ENCODE measurements at regions not wholly inside any gene's neighbourhood (a gene's known extent, or its start where the extent isn't known, plus 50 kb on each side); places are given as distances from the start of the nearest gene placed in this dataset.

GRCh38 chr5:17340819-17341218, 123.4 kb downstream of the BASP1 start:
- H3K4me3 ChIP-seq (ENCODE audit: severe bottlenecking) = no peak overlapping the region
- H3K9me3 ChIP-seq (ENCODE audit: severe bottlenecking) = no peaks in the 10 kb centered on the region
- no peaks in the 10 kb centered on the region for H3K4me1 ChIP-seq (ENCODE audit: insufficient read depth, poor library complexity, severe bottlenecking)
- no peak for DNase-seq (ENCODE audit: low spot score)
- ATAC-seq (ENCODE audit: low read depth) = no peak
- TF ChIP-seq, protein P1, sequence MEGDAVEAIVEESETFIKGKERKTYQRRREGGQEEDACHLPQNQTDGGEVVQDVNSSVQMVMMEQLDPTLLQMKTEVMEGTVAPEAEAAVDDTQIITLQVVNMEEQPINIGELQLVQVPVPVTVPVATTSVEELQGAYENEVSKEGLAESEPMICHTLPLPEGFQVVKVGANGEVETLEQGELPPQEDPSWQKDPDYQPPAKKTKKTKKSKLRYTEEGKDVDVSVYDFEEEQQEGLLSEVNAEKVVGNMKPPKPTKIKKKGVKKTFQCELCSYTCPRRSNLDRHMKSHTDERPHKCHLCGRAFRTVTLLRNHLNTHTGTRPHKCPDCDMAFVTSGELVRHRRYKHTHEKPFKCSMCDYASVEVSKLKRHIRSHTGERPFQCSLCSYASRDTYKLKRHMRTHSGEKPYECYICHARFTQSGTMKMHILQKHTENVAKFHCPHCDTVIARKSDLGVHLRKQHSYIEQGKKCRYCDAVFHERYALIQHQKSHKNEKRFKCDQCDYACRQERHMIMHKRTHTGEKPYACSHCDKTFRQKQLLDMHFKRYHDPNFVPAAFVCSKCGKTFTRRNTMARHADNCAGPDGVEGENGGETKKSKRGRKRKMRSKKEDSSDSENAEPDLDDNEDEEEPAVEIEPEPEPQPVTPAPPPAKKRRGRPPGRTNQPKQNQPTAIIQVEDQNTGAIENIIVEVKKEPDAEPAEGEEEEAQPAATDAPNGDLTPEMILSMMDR (IDR thresholded peaks at IDR 0.05; ENCODE audit: poor library complexity, severe bottlenecking) = no peak
- H3K36me3 ChIP-seq (ENCODE audit: low read depth) = no peaks in the 10 kb centered on the region
- no peaks in the 10 kb centered on the region for H3K27me3 ChIP-seq (ENCODE audit: insufficient read depth, poor library complexity, severe bottlenecking)
- H3K27ac ChIP-seq (ENCODE audit: poor library complexity, severe bottlenecking) = no peak overlapping the region

DNA sequence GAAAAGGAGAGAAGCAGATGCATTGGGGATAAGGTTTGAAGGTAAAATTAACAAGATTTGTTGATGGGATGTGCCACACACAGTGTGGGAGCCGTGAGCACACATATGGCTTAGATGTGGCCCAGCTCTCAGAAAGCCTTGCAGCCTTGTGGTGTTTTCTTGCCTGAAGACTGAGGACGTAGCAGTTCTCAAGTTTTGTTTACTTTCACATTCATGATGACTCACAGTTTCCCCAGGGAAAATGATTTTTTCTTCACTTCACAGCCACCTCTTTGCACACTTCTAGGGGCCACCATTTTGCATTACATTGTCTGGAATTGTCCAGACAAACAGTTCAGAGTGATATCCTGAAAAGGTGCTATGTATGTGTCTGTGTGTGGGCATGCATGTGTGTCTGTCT, 126.2 kb downstream of the BASP1 start:
- Histone ChIP-seq H3K4me3 (ENCODE audit: severe bottlenecking) (no peak overlapping the region), H3K27ac (ENCODE audit: poor library complexity, severe bottlenecking) (no peak overlapping the region), H3K36me3 (ENCODE audit: low read depth) (no peaks in the 10 kb centered on the region), H3K4me1 (ENCODE audit: insufficient read depth, poor library complexity, severe bottlenecking) (no peaks in the 10 kb centered on the region), H3K27me3 (ENCODE audit: insufficient read depth, poor library complexity, severe bottlenecking) (no peaks in the 10 kb centered on the region), H3K9me3 (ENCODE audit: severe bottlenecking) (no peaks in the 10 kb centered on the region)
- DNase-seq (ENCODE audit: low spot score) (no peak), ATAC-seq (ENCODE audit: low read depth) (peak; percentile 70)
- TF ChIP-seq, protein P1 (IDR thresholded peaks at IDR 0.05; ENCODE audit: poor library complexity, severe bottlenecking) = no peak

- H3K27ac ChIP-seq (ENCODE audit: poor library complexity, severe bottlenecking) = no peak overlapping the region
- DNase-seq (ENCODE audit: low spot score) (no peak), ATAC-seq (ENCODE audit: low read depth) (no peak)
- TF ChIP-seq, protein P1 (IDR thresholded peaks at IDR 0.05; ENCODE audit: poor library complexity, severe bottlenecking) = no peak
- H3K27me3 ChIP-seq (ENCODE audit: insufficient read depth, poor library complexity, severe bottlenecking) = no peaks in the 10 kb centered on the region
- no peaks in the 10 kb centered on the region for H3K4me1 ChIP-seq (ENCODE audit: insufficient read depth, poor library complexity, severe bottlenecking)
- no peak overlapping the region for H3K4me3 ChIP-seq (ENCODE audit: severe bottlenecking)
- no peaks in the 10 kb centered on the region for H3K9me3 ChIP-seq (ENCODE audit: severe bottlenecking)
- no peaks in the 10 kb centered on the region for H3K36me3 ChIP-seq (ENCODE audit: low read depth)
Observed at GRCh38 chr5:17346811-17347210, 129.4 kb downstream of the BASP1 start.

DNA sequence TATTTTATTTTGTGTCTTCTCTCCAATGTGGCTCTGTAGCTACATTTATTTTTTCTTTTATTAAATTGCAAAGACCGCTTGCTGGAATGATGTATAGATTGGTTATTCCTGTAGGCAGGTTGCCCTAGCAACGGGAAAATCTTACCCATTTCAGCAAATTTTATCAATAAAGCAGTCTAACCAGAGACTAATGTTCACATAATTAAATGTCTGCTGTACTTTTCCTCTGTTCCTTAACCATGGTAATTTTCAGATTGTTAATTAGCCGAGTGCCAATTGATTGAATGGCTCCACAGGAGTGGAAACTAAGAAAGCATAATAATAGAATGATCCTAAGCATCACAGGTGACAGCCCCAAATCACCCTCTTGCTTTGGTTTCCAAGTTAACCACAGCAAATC, 134.8 kb downstream of the BASP1 start:
- TF ChIP-seq, protein P1 (IDR thresholded peaks at IDR 0.05; ENCODE audit: poor library complexity, severe bottlenecking) = no peak
- Histone ChIP-seq H3K4me1 (ENCODE audit: insufficient read depth, poor library complexity, severe bottlenecking) (no peaks in the 10 kb centered on the region), H3K27me3 (ENCODE audit: insufficient read depth, poor library complexity, severe bottlenecking) (no peaks in the 10 kb centered on the region), H3K4me3 (ENCODE audit: severe bottlenecking) (no peak overlapping the region), H3K9me3 (ENCODE audit: severe bottlenecking) (no peaks in the 10 kb centered on the region), H3K27ac (ENCODE audit: poor library complexity, severe bottlenecking) (no peak overlapping the region), H3K36me3 (ENCODE audit: low read depth) (no peaks in the 10 kb centered on the region)
- DNase-seq (ENCODE audit: low spot score) (no peak), ATAC-seq (ENCODE audit: low read depth) (no peak)

GRCh38 chr5:17354265-17354664, 136.8 kb downstream of the BASP1 start:
- no peak for DNase-seq (ENCODE audit: low spot score)
- Histone ChIP-seq H3K36me3 (ENCODE audit: low read depth) (no peaks in the 10 kb centered on the region), H3K4me3 (ENCODE audit: severe bottlenecking) (no peak overlapping the region), H3K27me3 (ENCODE audit: insufficient read depth, poor library complexity, severe bottlenecking) (no peaks in the 10 kb centered on the region), H3K27ac (ENCODE audit: poor library complexity, severe bottlenecking) (no peak overlapping the region), H3K4me1 (ENCODE audit: insufficient read depth, poor library complexity, severe bottlenecking) (peaks cover 6% of the 10 kb centered on the region), H3K9me3 (ENCODE audit: severe bottlenecking) (no peaks in the 10 kb centered on the region)
- ATAC-seq (ENCODE audit: low read depth) = no peak
- TF ChIP-seq, protein P1 (IDR thresholded peaks at IDR 0.05; ENCODE audit: poor library complexity, severe bottlenecking) = no peak

All from RWPE2 (cell line).